Muscle of leg (tissue), 3 donors: ENCODE measurements at regions not wholly inside any gene's neighbourhood (a gene's known extent, or its start where the extent isn't known, plus 50 kb on each side); places are given as distances from the start of the nearest gene placed in this dataset.
A peak's percentile ranks its signal among the peaks of the same experiment; 100 is the strongest.

Experiments
- DNase-seq: peaks from one replicate; pipeline ENCODE4 v3.0.0; 2013
- H3K27ac ChIP-seq: one replicate; pipeline ENCODE4 v1.5.1; 2013; ENCODE audit warnings: mild to moderate bottlenecking, low read length, control low read depth
- H3K27me3 ChIP-seq: one replicate; pipeline ENCODE4 v1.6.1; 2013; ENCODE audit warnings: low read length; ENCODE audit not compliant: control insufficient read depth, insufficient read depth
- H3K36me3 ChIP-seq: one replicate; pipeline ENCODE4 v1.6.1; 2013; ENCODE audit warnings: low read length; ENCODE audit not compliant: control insufficient read depth, insufficient read depth
- H3K4me1 ChIP-seq: one replicate; pipeline ENCODE4 v1.6.1; 2013; ENCODE audit warnings: low read length; ENCODE audit not compliant: control insufficient read depth, insufficient read depth
- H3K4me3 ChIP-seq: one replicate; pipeline ENCODE4 v1.5.1; 2013; ENCODE audit warnings: low read length, control low read depth
- H3K9me3 ChIP-seq: replicated peaks from 2 replicates; pipeline ENCODE4 v1.6.1; 2013; ENCODE audit warnings: low read depth, low read length; ENCODE audit not compliant: control insufficient read depth
- WGBS: methylation state at CpG from one replicate; pipeline ENCODE4 v1.1.5; 2013; ENCODE audit warnings: missing lambda C conversion rate; ENCODE audit not compliant: insufficient coverage; 5-methylcytosine and 5-hydroxymethylcytosine counted together

DNA sequence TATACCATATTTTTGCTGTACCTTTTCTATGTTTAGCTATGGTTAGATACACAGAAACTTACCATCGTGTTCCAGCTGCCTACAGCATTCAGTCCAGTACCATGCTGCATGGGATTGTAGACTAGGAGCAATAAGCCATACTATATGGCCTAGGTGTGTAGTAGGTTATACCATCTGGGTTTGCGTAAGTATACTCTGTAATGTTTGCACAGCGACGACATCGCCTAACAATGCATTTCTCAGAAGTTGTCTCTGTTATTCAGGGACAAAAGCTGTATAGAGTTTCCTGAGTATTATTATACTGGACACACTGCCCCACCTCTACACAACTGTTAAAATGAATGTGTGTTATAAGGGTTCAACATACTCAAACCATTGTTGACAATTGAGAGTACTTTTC lies 93.8 kb upstream of the MKI67 start:
- Histone ChIP-seq H3K4me1 (no peaks in the 10 kb centered on the region), H3K27ac (no peak overlapping the region), H3K9me3 (no peaks in the 10 kb centered on the region), H3K27me3 (no peaks in the 10 kb centered on the region), H3K4me3 (no peak overlapping the region), H3K36me3 (no peaks in the 10 kb centered on the region)
- WGBS, result no CpG with 5 or more reads among the region's 5 CpGs
- no peak for DNase-seq

- whole genome bisulfite sequencing, result 45% methylated on average over 11 of the region's 11 CpGs
- DNase-seq, result no peak
- no peaks in the 10 kb centered on the region for H3K27me3 ChIP-seq
- H3K36me3 ChIP-seq, result no peaks in the 10 kb centered on the region
- no peak overlapping the region for H3K27ac ChIP-seq
- H3K9me3 ChIP-seq, result no peaks in the 10 kb centered on the region
- no peak overlapping the region for H3K4me3 ChIP-seq
- no peaks in the 10 kb centered on the region for H3K4me1 ChIP-seq
Measured at GRCh38 chr10:128221117-128221516, 94.9 kb upstream of the MKI67 start.

- no peaks in the 10 kb centered on the region for H3K36me3 ChIP-seq
- 80% methylated on average over 8 of the region's 9 CpGs for WGBS
Measured at GRCh38 chr10:128221807-128222206, 95.6 kb upstream of the MKI67 start.

DNA sequence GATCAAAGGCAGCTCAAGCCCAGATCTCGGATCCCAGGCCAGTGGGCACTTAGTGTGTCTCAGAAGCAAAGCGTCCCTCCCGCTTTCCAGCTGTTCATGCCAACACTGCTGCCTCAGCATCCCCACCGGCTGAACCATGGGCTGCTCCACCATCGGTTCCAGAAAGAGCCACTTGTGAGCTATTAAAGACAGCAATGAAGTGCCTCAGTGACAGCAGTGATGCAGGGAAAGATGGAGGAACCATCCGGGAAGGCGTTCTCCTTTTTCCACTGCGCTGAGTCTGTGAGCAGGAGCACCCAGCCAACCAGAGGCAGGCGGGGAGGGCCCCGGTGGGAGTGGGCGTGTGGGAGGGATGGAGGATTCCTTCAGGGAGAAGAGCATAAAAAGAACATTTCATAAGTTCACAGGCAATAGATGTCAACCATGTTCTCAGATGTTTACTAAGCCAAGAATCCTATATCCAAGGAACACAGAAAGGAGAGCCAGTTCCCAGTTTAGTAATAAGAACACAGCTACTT lies 96.2 kb upstream of the MKI67 start:
- no peak for DNase-seq
- 72% methylated on average over 5 of the region's 11 CpGs for WGBS
- H3K4me3 ChIP-seq, result no peak overlapping the region
- no peaks in the 10 kb centered on the region for H3K9me3 ChIP-seq
- H3K27me3 ChIP-seq, result no peaks in the 10 kb centered on the region
- no peaks in the 10 kb centered on the region for H3K36me3 ChIP-seq
- no peak overlapping the region for H3K27ac ChIP-seq
- no peaks in the 10 kb centered on the region for H3K4me1 ChIP-seq

More at GRCh38 chr10:128221807-128222206, 95.6 kb upstream of the MKI67 start:
- Histone ChIP-seq H3K9me3 (no peaks in the 10 kb centered on the region), H3K27ac (no peak overlapping the region), H3K4me1 (no peaks in the 10 kb centered on the region), H3K4me3 (no peak overlapping the region), H3K27me3 (no peaks in the 10 kb centered on the region)
- DNase-seq, result no peak

GRCh38 chr10:128230401-128230800 lies 104.2 kb upstream of the MKI67 start:
- Histone ChIP-seq H3K27ac (no peak overlapping the region), H3K27me3 (no peaks in the 10 kb centered on the region), H3K4me3 (no peak overlapping the region), H3K9me3 (peaks cover 9% of the 10 kb centered on the region), H3K36me3 (no peaks in the 10 kb centered on the region), H3K4me1 (no peaks in the 10 kb centered on the region)
- peak; percentile 29 for DNase-seq

GRCh38 chr10:128233422-128233821 lies 107.2 kb upstream of the MKI67 start:
- Histone ChIP-seq H3K4me1 (no peaks in the 10 kb centered on the region), H3K27ac (no peak overlapping the region), H3K27me3 (peaks cover 2% of the 10 kb centered on the region), H3K9me3 (peaks cover 9% of the 10 kb centered on the region), H3K4me3 (no peak overlapping the region), H3K36me3 (no peaks in the 10 kb centered on the region)
- 100% methylated on average over 1 of the region's 2 CpGs for WGBS
- no peak for DNase-seq

DNA sequence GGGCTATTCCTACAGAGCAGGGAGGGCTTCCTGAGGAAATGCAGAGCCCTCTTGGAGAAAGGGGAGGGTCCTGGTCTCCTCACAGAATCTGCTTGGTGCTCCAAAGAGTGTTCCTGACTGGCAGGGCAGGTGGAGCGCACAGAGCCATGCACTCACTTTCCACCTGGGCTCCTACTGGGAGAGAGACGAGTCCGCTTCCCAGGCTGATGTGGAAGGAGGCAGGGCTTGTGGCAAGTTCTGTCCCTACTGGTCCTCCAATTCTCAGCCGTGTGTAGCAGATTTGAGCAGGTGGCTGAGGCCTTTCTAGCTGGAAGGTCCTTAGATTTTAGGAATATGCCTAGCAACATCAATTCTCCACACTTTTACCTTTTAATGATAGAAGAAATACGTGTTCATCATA lies 111.5 kb upstream of the MKI67 start:
- Histone ChIP-seq H3K4me1 (no peaks in the 10 kb centered on the region), H3K36me3 (no peaks in the 10 kb centered on the region), H3K27ac (no peak overlapping the region), H3K27me3 (peaks cover 2% of the 10 kb centered on the region), H3K9me3 (peaks cover 9% of the 10 kb centered on the region), H3K4me3 (no peak overlapping the region)
- DNase-seq, result no peak
- 80% methylated on average over 3 of the region's 5 CpGs for WGBS

DNA sequence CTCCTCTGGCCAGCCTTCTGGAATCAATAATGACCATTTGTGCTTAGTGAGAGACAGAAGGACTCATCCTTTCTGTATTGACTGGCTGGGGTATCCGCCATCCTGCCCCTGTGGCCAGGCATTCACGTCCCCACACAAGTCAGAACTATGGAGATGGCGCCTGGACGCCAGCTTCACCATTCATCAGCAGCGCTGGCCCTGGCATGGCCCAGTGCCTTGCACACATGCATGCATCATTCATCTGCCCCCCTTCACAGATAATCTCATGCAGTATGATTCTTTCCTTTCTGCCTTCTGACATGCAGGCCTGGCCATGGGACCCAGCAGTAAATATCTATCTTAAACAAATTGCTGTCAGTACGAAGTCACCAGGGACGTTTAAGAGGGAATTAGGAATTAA lies 114.8 kb upstream of the MKI67 start:
- DNase-seq, result no peak
- H3K4me3 ChIP-seq, result no peak overlapping the region
- peaks cover 2% of the 10 kb centered on the region for H3K27me3 ChIP-seq
- no peak overlapping the region for H3K27ac ChIP-seq
- 86% methylated on average over 5 of the region's 7 CpGs for WGBS
- no peaks in the 10 kb centered on the region for H3K36me3 ChIP-seq
- no peaks in the 10 kb centered on the region for H3K9me3 ChIP-seq
- H3K4me1 ChIP-seq, result no peaks in the 10 kb centered on the region

DNA sequence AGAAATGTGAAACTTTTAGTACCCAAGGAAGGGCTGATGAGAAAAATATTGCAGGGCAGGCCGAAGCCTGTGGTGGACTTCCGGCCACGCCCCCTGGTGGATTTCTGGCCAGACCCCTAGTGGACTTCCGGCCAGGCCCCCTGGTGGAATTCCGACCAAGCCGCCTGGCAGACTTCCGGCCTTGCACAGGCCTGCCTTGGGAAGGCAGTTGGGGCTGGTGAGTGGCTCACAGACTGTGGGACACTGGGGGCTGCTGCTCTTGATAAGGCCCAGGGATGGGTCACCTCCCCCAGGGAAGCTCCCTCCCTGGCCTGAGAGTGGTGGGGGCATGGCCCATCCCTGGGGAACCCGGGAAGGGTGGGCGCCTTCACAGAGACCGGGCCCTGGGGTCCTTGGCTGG lies 116.4 kb upstream of the MKI67 start:
- Histone ChIP-seq H3K27me3 (no peaks in the 10 kb centered on the region), H3K9me3 (no peaks in the 10 kb centered on the region), H3K27ac (no peak overlapping the region), H3K36me3 (no peaks in the 10 kb centered on the region), H3K4me1 (no peaks in the 10 kb centered on the region), H3K4me3 (no peak overlapping the region)
- 69% methylated on average over 5 of the region's 10 CpGs for WGBS
- no peak for DNase-seq

- Histone ChIP-seq H3K27ac (no peak overlapping the region), H3K27me3 (no peaks in the 10 kb centered on the region), H3K36me3 (no peaks in the 10 kb centered on the region), H3K4me1 (no peaks in the 10 kb centered on the region), H3K9me3 (no peaks in the 10 kb centered on the region), H3K4me3 (no peak overlapping the region)
- WGBS, result 82% methylated on average over 4 of the region's 5 CpGs
- no peak for DNase-seq
Measured at GRCh38 chr10:128245026-128245425, 118.8 kb upstream of the MKI67 start.

DNA sequence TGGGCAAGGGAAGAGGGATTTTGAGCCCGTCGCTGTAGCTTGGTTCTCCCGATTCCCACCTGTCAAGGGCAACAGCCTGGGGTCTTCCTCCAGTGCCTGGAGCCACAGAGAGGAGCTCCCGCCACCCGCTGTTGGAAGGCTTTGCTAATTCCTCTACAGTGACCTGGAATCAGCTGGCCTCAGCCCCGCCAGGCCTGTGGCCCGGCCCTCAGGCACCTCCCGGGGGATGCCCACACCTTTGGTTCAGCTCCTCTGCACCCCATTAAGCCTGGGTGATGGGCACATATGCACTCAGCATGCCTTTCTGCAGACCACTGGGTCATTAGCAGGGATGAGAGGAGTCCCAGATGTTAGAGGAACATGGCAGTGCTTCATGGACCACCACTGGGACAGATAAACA lies 121.4 kb upstream of the MKI67 start:
- Histone ChIP-seq H3K27me3 (peaks cover 3% of the 10 kb centered on the region), H3K36me3 (no peaks in the 10 kb centered on the region), H3K9me3 (no peaks in the 10 kb centered on the region), H3K27ac (no peak overlapping the region), H3K4me3 (no peak overlapping the region), H3K4me1 (no peaks in the 10 kb centered on the region)
- DNase-seq, result no peak
- 94% methylated on average over 5 of the region's 8 CpGs for WGBS
